ENCODE measurements at regions not wholly inside any gene's neighbourhood (a gene's known extent, or its start where the extent isn't known, plus 50 kb on each side); places are given as distances from the start of the nearest gene placed in this dataset.

DNA sequence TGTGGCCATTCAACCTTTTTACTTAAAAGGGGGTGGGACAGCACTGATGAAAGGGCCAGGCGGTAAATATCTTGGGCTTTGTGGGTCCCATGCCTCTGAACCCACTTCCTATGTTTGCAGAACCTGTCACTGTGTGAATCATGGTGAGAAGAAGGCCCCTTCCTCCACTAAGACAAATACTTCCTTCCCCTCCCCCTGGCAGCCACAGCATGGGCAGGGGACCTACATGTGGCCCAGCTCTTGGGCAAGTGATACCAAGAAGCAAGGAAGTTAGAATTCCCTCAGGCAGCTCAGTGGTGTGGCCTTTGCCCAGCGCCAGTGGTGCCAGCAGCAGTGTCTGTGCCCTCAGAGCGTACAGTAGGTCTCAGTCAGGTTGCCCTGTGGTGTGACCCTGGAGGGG, 168.6 kb downstream of the TRIM33 start:
- WGBS: 77% methylated on average over 3 of the region's 3 CpGs
- Histone ChIP-seq H3K27ac (ENCODE audit: low read length) (no peak overlapping the region), H3K4me3 (ENCODE audit: low read length) (no peak overlapping the region), H3K4me1 (ENCODE audit: control insufficient read depth, insufficient read depth, low read length) (no peaks in the 10 kb centered on the region), H3K9me3 (ENCODE audit: control insufficient read depth, low read length) (no peaks in the 10 kb centered on the region), H3K27me3 (ENCODE audit: control insufficient read depth, insufficient read depth) (no peaks in the 10 kb centered on the region)
- intact Hi-C loops (cut with DNase I): no loop called here
- no peak for ATAC-seq
- no peak for DNase-seq

GRCh38 chr1:114341856-114342255, 169.1 kb downstream of the TRIM33 start:
- Histone ChIP-seq H3K27me3 (ENCODE audit: control insufficient read depth, insufficient read depth) (no peaks in the 10 kb centered on the region), H3K27ac (ENCODE audit: low read length) (no peak overlapping the region), H3K4me3 (ENCODE audit: low read length) (no peak overlapping the region), H3K4me1 (ENCODE audit: control insufficient read depth, insufficient read depth, low read length) (no peaks in the 10 kb centered on the region), H3K9me3 (ENCODE audit: control insufficient read depth, low read length) (no peaks in the 10 kb centered on the region)
- intact Hi-C loops (cut with DNase I): no loop called here
- ATAC-seq: no peak
- WGBS: 42% methylated on average over 6 of the region's 6 CpGs
- no peak for DNase-seq

DNA sequence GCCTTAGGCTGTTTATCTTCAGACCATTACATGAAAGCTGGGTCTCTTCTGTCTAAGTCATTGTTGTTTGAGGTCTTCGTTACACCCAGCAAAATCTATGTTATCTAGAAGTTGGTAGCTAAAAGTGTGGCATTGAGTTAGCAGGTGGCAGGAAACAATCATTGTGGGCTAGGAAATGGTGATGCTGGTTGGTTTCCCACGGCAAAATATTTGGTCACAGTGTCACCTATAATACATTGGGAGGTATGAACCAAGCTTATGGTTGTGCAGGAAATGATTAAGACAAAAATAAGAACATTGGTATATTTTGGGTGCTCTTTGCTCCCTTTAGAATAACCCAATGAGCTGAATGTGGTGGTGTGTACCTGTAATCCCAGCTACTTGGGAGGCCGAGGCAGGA, 169.7 kb downstream of the TRIM33 start:
- Histone ChIP-seq H3K27me3 (ENCODE audit: control insufficient read depth, insufficient read depth) (no peaks in the 10 kb centered on the region), H3K9me3 (ENCODE audit: control insufficient read depth, low read length) (no peaks in the 10 kb centered on the region), H3K27ac (ENCODE audit: low read length) (no peak overlapping the region), H3K4me3 (ENCODE audit: low read length) (no peak overlapping the region), H3K4me1 (ENCODE audit: control insufficient read depth, insufficient read depth, low read length) (no peaks in the 10 kb centered on the region)
- DNase-seq: no peak
- no peak for ATAC-seq
- WGBS: 75% methylated on average over 3 of the region's 3 CpGs
- intact Hi-C loops (cut with DNase I): no loop called here

DNA sequence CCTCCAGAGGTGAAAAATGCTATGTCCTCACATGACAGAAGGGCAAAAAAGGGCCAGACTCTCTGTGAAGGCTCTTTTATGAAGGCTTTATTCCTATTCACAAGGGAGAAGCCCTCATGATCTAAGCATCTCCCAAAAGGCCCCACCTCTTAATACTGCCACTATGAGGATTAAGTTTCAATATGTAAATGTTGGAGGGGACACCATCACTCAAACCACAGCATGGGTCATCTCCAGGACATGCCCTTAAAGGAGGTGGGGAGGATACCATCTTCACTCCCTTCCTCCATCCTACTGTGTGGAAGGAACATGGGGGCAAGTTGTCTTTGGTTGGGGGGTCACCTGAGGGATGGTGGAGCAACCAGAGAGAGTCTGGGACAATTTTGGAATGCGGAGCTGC, 170.1 kb downstream of the TRIM33 start:
- ATAC-seq (no peak), DNase-seq (no peak)
- Histone ChIP-seq H3K27ac (ENCODE audit: low read length) (no peak overlapping the region), H3K27me3 (ENCODE audit: control insufficient read depth, insufficient read depth) (no peaks in the 10 kb centered on the region), H3K9me3 (ENCODE audit: control insufficient read depth, low read length) (no peaks in the 10 kb centered on the region), H3K4me1 (ENCODE audit: control insufficient read depth, insufficient read depth, low read length) (no peaks in the 10 kb centered on the region), H3K4me3 (ENCODE audit: low read length) (no peak overlapping the region)
- WGBS: 90% methylated on average over 1 of the region's 1 CpG
- intact Hi-C loops (cut with DNase I): no loop called here

DNA sequence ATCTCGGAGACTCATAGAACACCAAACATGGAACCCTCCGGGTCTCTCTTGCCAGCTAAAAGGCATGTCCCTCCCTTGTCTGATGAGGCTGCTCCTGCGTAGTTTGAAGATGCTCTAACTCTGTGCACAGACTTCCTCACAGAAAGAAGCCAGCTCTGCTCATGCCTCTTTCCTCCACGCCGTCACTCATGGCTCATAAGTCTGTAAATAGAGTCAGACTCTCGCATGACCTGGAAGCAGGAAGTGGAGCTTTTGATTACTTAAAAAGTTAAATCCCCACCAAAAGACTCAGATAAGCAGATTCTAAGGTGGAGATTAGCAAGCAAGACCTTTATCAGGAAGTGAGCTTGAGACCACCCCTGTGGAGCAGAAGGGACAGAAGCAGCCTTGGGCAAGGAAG, 171.6 kb downstream of the TRIM33 start:
- no peak for ATAC-seq
- no peaks in the 10 kb centered on the region for H3K9me3 ChIP-seq (ENCODE audit: control insufficient read depth, low read length)
- H3K4me1 ChIP-seq (ENCODE audit: control insufficient read depth, insufficient read depth, low read length): no peaks in the 10 kb centered on the region
- no peak for DNase-seq
- H3K27ac ChIP-seq (ENCODE audit: low read length): no peak overlapping the region
- 72% methylated on average over 6 of the region's 6 CpGs for WGBS
- H3K27me3 ChIP-seq (ENCODE audit: control insufficient read depth, insufficient read depth): no peaks in the 10 kb centered on the region
- H3K4me3 ChIP-seq (ENCODE audit: low read length): no peak overlapping the region
- intact Hi-C loops (cut with DNase I): no loop called here

DNA sequence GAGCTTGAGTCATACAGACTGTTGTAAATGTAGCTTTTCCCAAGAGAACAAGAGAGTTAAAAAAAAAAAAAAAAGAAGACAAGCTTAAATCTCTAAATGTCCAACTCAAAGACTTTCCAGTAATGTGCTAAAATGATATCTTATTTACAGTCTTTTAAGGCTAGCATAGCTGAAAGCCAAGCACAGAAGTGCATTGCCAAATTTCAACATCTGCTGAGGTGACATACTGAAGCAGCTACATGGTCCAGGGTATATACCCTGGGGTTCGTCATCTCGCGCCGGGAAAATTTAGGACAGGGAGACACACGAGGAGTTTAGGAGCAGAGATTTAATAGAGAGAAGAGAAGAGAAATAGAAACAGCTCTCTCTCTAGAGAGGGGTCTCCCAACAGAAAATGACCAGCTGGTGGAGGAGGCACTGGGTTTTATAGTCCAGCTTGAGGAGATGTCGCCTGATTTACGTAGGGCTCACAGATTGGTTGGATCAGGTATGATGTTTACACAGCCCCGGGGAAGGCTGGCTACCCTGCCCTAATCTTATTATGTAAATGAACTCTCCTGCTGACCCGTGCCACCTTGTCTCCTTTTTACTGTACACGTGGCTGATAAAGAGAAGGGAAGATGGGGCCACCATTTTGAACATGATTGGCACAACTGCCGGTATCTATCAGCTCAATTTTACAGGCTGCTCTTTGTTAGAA, 172.7 kb downstream of the TRIM33 start:
- H3K9me3 ChIP-seq (ENCODE audit: control insufficient read depth, low read length): no peaks in the 10 kb centered on the region
- ATAC-seq: no peak
- no peaks in the 10 kb centered on the region for H3K4me1 ChIP-seq (ENCODE audit: control insufficient read depth, insufficient read depth, low read length)
- no peak overlapping the region for H3K4me3 ChIP-seq (ENCODE audit: low read length)
- WGBS: 51% methylated on average over 11 of the region's 11 CpGs
- DNase-seq: no peak
- no peaks in the 10 kb centered on the region for H3K27me3 ChIP-seq (ENCODE audit: control insufficient read depth, insufficient read depth)
- no peak overlapping the region for H3K27ac ChIP-seq (ENCODE audit: low read length)
- intact Hi-C loops (cut with DNase I): no loop called here

DNA sequence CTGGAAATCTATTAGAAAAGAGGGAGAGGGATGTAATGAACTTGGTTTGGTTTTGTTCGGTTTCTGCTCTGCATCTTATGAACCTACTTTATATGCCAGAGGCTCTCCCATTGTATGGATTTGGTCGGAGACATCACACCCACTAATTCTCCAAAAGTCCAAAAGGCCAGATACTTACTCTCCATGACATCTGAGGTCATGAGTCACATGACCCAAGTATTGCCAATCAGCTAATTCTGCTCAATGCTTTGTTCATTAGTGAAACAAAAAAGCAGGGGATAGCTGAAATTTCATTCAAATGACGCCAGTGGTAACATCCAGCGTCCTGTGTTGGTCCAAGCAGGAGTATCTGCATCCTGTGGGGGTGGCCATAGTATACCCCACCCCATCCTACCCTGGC, 173.6 kb downstream of the TRIM33 start:
- H3K4me1 ChIP-seq (ENCODE audit: control insufficient read depth, insufficient read depth, low read length): no peaks in the 10 kb centered on the region
- intact Hi-C loops (cut with DNase I): no loop called here
- WGBS: 75% methylated on average over 4 of the region's 4 CpGs

DNA sequence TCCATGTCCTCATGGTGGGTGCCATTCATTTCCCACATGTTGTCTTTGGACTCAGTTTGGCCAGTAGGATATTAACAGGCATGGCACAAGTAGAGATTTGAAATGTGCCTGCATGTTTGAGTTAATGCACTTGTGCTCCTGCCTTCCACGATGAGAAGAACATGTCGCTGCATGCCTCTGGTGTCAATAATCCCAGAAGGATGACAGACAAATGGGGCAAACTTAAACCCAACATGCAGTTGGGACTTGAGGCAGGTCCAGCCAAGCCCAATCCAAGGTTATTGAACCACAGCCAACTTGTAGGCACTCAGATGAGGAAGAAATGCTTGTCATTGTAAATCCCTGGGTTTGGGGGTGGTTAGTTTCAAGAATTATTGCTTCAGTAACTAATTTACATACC, 174.6 kb downstream of the TRIM33 start:
- ATAC-seq (no peak), DNase-seq (no peak)
- H3K27ac ChIP-seq (ENCODE audit: low read length): no peak overlapping the region
- no peak overlapping the region for H3K4me3 ChIP-seq (ENCODE audit: low read length)
- H3K9me3 ChIP-seq (ENCODE audit: control insufficient read depth, low read length): no peaks in the 10 kb centered on the region
- H3K4me1 ChIP-seq (ENCODE audit: control insufficient read depth, insufficient read depth, low read length): no peaks in the 10 kb centered on the region
- 93% methylated on average over 2 of the region's 2 CpGs for WGBS
- intact Hi-C loops (cut with DNase I): no loop called here
- no peaks in the 10 kb centered on the region for H3K27me3 ChIP-seq (ENCODE audit: control insufficient read depth, insufficient read depth)

More for the DNA sequence above, 173.6 kb downstream of the TRIM33 start:
- no peaks in the 10 kb centered on the region for H3K9me3 ChIP-seq (ENCODE audit: control insufficient read depth, low read length)
- no peak for DNase-seq
- H3K4me3 ChIP-seq (ENCODE audit: low read length): no peak overlapping the region
- no peak overlapping the region for H3K27ac ChIP-seq (ENCODE audit: low read length)
- no peak for ATAC-seq
- H3K27me3 ChIP-seq (ENCODE audit: control insufficient read depth, insufficient read depth): no peaks in the 10 kb centered on the region

DNA sequence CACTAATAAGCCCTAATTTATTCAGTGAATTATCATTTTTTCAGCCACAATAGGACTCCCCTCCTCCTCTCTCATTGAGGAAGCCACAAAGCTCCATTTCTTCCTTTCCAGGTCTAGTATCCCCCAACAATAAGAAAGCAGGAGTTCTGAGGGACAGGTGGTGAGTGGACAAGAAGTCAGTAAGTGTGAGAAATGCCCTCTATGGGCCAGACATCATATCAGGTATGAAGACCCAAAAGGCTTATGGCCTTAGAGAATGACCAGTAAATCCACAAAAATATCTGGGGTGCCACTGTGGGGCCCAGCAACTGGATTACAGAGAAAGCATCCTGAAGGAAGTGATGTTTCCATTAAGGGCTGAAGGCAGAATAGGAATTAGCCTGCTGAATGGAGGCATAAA, 175.7 kb downstream of the TRIM33 start:
- Histone ChIP-seq H3K4me1 (ENCODE audit: control insufficient read depth, insufficient read depth, low read length) (no peaks in the 10 kb centered on the region), H3K9me3 (ENCODE audit: control insufficient read depth, low read length) (no peaks in the 10 kb centered on the region), H3K4me3 (ENCODE audit: low read length) (no peak overlapping the region), H3K27ac (ENCODE audit: low read length) (no peak overlapping the region), H3K27me3 (ENCODE audit: control insufficient read depth, insufficient read depth) (no peaks in the 10 kb centered on the region)
- DNase-seq (no peak), ATAC-seq (no peak)
- intact Hi-C loops (cut with DNase I): no loop called here

GRCh38 chr1:114334297-114334696, 176.7 kb downstream of the TRIM33 start:
- Histone ChIP-seq H3K27ac (ENCODE audit: low read length) (no peak overlapping the region), H3K4me1 (ENCODE audit: control insufficient read depth, insufficient read depth, low read length) (no peaks in the 10 kb centered on the region), H3K9me3 (ENCODE audit: control insufficient read depth, low read length) (no peaks in the 10 kb centered on the region), H3K27me3 (ENCODE audit: control insufficient read depth, insufficient read depth) (no peaks in the 10 kb centered on the region), H3K4me3 (ENCODE audit: low read length) (no peak overlapping the region)
- intact Hi-C loops (cut with DNase I): no loop called here
- ATAC-seq (no peak), DNase-seq (no peak)

GRCh38 chr1:114333690-114334089, 177.3 kb downstream of the TRIM33 start:
- no peak overlapping the region for H3K27ac ChIP-seq (ENCODE audit: low read length)
- intact Hi-C loops (cut with DNase I): no loop called here
- ATAC-seq: no peak
- no peak overlapping the region for H3K4me3 ChIP-seq (ENCODE audit: low read length)
- H3K27me3 ChIP-seq (ENCODE audit: control insufficient read depth, insufficient read depth): no peaks in the 10 kb centered on the region
- WGBS: 78% methylated on average over 3 of the region's 3 CpGs
- no peak for DNase-seq
- H3K4me1 ChIP-seq (ENCODE audit: control insufficient read depth, insufficient read depth, low read length): no peaks in the 10 kb centered on the region
- no peaks in the 10 kb centered on the region for H3K9me3 ChIP-seq (ENCODE audit: control insufficient read depth, low read length)

GRCh38 chr1:114331936-114332335, 178.3 kb upstream of the SYT6 start:
- Histone ChIP-seq H3K9me3 (ENCODE audit: control insufficient read depth, low read length) (no peaks in the 10 kb centered on the region), H3K4me1 (ENCODE audit: control insufficient read depth, insufficient read depth, low read length) (no peaks in the 10 kb centered on the region), H3K27ac (ENCODE audit: low read length) (no peak overlapping the region), H3K27me3 (ENCODE audit: control insufficient read depth, insufficient read depth) (no peaks in the 10 kb centered on the region), H3K4me3 (ENCODE audit: low read length) (no peak overlapping the region)
- intact Hi-C loops (cut with DNase I): no loop called here
- ATAC-seq: no peak
- DNase-seq: no peak
